Neural crest cell (in vitro differentiated cells): ENCODE measurements at regions not wholly inside any gene's neighbourhood (a gene's known extent, or its start where the extent isn't known, plus 50 kb on each side); places are given as distances from the start of the nearest gene placed in this dataset.

ENCODE experiments used
- DNase-seq: peaks from one replicate; pipeline ENCODE4 v3.0.0; 2021; ENCODE audit warnings: low read depth, mixed read lengths, low spot score
- H3K27ac Mint-ChIP-seq: one replicate; pipeline ENCODE4 v1.8.0; 2021; ENCODE audit warnings: mild to moderate bottlenecking, mixed read lengths; ENCODE audit not compliant: unreplicated experiment
- H3K27me3 Mint-ChIP-seq: 2 replicates; pipeline ENCODE4 v1.8.0; 2021; ENCODE audit warnings: low read depth, mild to moderate bottlenecking, mixed read lengths
- H3K36me3 Mint-ChIP-seq: 2 replicates; pipeline ENCODE4 v1.8.0; 2021; ENCODE audit warnings: low read depth, mild to moderate bottlenecking, mixed read lengths
- H3K4me1 Mint-ChIP-seq: 2 replicates; pipeline ENCODE4 v1.8.0; 2021; ENCODE audit warnings: mixed read lengths
- H3K4me3 Mint-ChIP-seq: one replicate; pipeline ENCODE4 v1.8.0; 2021; ENCODE audit warnings: mild to moderate bottlenecking, mixed read lengths
- H3K9me3 Mint-ChIP-seq: 2 replicates; pipeline ENCODE4 v1.8.0; 2021; ENCODE audit warnings: mixed read lengths
- CTCF ChIP-seq: fragments of 200-600 bp; sonication (generic); conservative IDR thresholded peaks from 2 replicates; pipeline ENCODE4 v1.5.0; 2021; ENCODE audit warnings: antibody characterized with exemption, mild to moderate bottlenecking

DNA sequence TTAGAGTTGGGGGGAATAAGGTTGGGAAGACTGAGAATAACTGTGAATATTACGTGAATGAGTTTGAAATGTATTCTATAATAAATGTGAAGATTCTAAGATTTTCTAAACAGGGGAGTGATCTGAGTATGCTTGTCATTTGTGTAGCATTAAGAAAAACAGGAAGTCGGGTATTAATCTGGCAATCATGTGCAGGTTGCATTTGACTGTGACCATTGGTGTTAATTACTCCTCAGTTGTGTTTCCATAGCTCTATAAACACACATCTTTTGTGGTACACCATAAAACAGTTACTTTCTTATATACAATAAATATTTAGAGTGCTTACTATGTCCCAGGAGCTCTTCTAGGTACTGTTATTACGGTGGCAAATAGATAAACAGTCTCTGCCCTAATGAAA lies 434.4 kb upstream of the PDE3A start:
- no peak for DNase-seq
- Mint-ChIP-seq H3K4me3 (no peak overlapping the region), H3K27ac (no peak overlapping the region), H3K36me3 (no peaks in the 10 kb centered on the region), H3K9me3 (peaks cover 2% of the 10 kb centered on the region), H3K4me1 (no peaks in the 10 kb centered on the region), H3K27me3 (no peaks in the 10 kb centered on the region)
- no peak for TF ChIP-seq CTCF

GRCh38 chr12:19937161-19937560 lies 431.2 kb upstream of the PDE3A start:
- Mint-ChIP-seq H3K36me3 (no peaks in the 10 kb centered on the region), H3K4me3 (no peak overlapping the region), H3K27ac (no peak overlapping the region), H3K27me3 (no peaks in the 10 kb centered on the region), H3K9me3 (peaks cover 2% of the 10 kb centered on the region), H3K4me1 (no peaks in the 10 kb centered on the region)
- TF ChIP-seq CTCF: no peak
- no peak for DNase-seq

DNA sequence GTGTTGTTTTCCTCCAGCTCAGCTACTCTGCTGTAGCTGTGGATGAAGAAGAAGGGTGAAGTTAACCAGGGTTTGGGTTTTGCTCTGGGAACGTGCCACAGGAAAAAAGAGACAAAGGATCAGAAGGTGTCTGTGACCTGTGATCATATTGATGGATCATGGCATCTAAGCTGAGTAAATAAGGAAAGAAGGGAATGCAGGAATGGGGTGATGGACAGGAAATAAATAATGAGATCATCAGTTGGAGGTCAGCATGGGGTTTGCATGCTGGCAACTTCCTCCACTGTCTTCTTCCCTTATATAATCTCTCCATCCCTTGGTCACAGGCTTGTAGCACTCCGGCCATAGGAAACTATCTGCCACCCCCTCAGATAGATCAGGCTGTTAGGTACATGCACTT lies 430.3 kb upstream of the PDE3A start:
- Mint-ChIP-seq H3K9me3 (peaks cover 2% of the 10 kb centered on the region), H3K4me1 (no peaks in the 10 kb centered on the region), H3K27me3 (no peaks in the 10 kb centered on the region), H3K4me3 (no peak overlapping the region), H3K36me3 (no peaks in the 10 kb centered on the region), H3K27ac (no peak overlapping the region)
- DNase-seq: no peak
- TF ChIP-seq CTCF: no peak

DNA sequence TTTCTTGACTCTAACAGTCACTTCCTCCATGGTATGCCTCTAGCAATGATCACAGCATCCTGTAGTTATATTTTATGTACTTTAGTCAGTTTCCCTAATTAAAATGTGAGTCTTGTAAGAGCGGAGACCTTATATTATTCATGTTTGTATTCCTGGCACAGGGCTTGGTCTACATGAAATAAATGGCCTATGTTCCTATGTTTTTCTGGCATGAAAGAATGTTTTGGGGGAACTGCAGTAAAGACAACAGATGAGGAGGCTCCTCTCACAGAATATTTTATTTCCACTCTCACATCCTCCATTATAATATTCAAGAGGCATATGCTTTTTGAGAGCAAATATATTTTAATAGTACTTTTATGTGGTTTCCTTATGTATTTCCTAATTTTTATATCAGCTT lies 429.8 kb upstream of the PDE3A start:
- H3K4me3 Mint-ChIP-seq: no peak overlapping the region
- TF ChIP-seq CTCF: no peak
- no peak overlapping the region for H3K27ac Mint-ChIP-seq
- H3K4me1 Mint-ChIP-seq: no peaks in the 10 kb centered on the region
- no peak for DNase-seq
- H3K27me3 Mint-ChIP-seq: no peaks in the 10 kb centered on the region
- peaks cover 2% of the 10 kb centered on the region for H3K9me3 Mint-ChIP-seq
- no peaks in the 10 kb centered on the region for H3K36me3 Mint-ChIP-seq

- TF ChIP-seq CTCF: no peak
- H3K9me3 Mint-ChIP-seq: no peaks in the 10 kb centered on the region
- no peaks in the 10 kb centered on the region for H3K4me1 Mint-ChIP-seq
- H3K27me3 Mint-ChIP-seq: no peaks in the 10 kb centered on the region
- H3K36me3 Mint-ChIP-seq: no peaks in the 10 kb centered on the region
- H3K27ac Mint-ChIP-seq: no peak overlapping the region
- H3K4me3 Mint-ChIP-seq: no peak overlapping the region
- no peak for DNase-seq
Measured at GRCh38 chr12:19940267-19940666, 428.1 kb upstream of the PDE3A start.

DNA sequence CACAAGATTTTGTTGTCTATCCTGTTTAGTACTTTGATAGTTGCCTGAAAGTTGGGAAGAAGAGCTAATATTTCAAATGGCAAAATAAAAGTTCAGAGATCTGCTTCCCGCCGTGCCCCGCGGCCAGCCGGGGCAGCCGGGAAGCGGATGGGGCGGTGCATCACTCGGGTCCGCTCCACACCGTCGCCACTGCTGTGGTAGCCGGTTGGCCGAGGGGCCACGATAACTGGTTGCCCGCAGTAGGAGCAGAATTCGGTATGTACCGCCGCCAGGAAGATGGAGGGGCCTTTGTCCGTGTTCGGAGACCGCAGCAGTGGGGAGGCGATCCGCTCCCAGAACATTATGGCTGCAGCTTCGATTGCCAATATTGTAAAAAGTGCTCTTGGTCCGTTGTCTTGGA lies 427.2 kb upstream of the PDE3A start:
- no peak for TF ChIP-seq CTCF
- Mint-ChIP-seq H3K27ac (no peak overlapping the region), H3K36me3 (no peaks in the 10 kb centered on the region), H3K9me3 (no peaks in the 10 kb centered on the region), H3K27me3 (no peaks in the 10 kb centered on the region), H3K4me3 (no peak overlapping the region), H3K4me1 (no peaks in the 10 kb centered on the region)
- DNase-seq: no peak
